ENCODE measurements at regions not wholly inside any gene's neighbourhood (a gene's known extent, or its start where the extent isn't known, plus 50 kb on each side); places are given as distances from the start of the nearest gene placed in this dataset.

DNA sequence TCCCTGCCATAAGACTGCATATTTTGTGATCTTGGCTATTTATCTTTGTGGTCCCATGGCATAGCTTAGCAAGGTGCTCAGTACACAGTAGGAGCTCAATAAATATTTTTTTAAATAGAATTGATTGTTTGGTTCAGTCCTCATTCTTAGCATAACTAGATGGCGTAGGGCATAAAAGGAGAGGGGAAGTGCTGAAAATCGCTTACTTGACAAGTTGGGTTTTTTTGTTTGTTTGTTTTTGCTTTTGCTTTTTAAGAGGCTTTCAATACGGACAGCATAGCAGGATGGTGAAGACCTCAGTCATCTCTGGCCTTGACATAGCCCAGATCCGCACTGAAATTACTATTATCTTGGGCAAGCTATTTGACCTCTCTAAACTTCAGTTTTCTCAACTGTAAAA is 86.6 kb upstream of the RANBP3L start:
- TF ChIP-seq EP300 (IDR thresholded peaks at IDR 0.05), result no peak
- no peak for TF ChIP-seq CTCF (IDR thresholded peaks at IDR 0.05)

Measured in tibial nerve (tissue), 4 donors.